ENCODE measurements at regions not wholly inside any gene's neighbourhood (a gene's known extent, or its start where the extent isn't known, plus 50 kb on each side); places are given as distances from the start of the nearest gene placed in this dataset.

DNA sequence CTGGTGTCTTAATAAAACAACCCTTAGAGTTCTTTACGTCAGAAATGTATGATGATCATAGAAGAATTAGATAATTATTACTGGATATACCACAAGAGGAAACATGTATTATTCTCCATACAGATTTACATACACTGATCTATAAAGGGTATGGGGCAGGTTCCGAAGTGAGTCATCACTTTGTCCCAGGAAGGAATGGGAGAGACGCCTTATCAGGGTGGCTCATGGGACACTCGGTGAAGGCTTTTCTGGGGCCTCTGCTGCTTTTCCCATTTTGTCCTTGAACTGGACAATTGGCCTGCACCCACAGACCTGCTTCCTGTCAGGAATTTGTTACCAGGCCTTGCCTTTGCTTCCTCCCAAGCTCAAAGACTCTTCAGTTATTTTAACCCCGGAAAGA, 233.8 kb upstream of the RUNX1 start:
- TF ChIP-seq, protein P1, sequence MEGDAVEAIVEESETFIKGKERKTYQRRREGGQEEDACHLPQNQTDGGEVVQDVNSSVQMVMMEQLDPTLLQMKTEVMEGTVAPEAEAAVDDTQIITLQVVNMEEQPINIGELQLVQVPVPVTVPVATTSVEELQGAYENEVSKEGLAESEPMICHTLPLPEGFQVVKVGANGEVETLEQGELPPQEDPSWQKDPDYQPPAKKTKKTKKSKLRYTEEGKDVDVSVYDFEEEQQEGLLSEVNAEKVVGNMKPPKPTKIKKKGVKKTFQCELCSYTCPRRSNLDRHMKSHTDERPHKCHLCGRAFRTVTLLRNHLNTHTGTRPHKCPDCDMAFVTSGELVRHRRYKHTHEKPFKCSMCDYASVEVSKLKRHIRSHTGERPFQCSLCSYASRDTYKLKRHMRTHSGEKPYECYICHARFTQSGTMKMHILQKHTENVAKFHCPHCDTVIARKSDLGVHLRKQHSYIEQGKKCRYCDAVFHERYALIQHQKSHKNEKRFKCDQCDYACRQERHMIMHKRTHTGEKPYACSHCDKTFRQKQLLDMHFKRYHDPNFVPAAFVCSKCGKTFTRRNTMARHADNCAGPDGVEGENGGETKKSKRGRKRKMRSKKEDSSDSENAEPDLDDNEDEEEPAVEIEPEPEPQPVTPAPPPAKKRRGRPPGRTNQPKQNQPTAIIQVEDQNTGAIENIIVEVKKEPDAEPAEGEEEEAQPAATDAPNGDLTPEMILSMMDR (IDR thresholded peaks at IDR 0.05; ENCODE audit: low read depth, low read length, poor library complexity, severe bottlenecking): no peak
- no peak for TF ChIP-seq EZH2phosphoT487 (IDR thresholded peaks at IDR 0.05; ENCODE audit: borderline replicate concordance, low read length)

All from DOHH2 (cell line).